ENCODE measurements at regions not wholly inside any gene's neighbourhood (a gene's known extent, or its start where the extent isn't known, plus 50 kb on each side); places are given as distances from the start of the nearest gene placed in this dataset.

DNA sequence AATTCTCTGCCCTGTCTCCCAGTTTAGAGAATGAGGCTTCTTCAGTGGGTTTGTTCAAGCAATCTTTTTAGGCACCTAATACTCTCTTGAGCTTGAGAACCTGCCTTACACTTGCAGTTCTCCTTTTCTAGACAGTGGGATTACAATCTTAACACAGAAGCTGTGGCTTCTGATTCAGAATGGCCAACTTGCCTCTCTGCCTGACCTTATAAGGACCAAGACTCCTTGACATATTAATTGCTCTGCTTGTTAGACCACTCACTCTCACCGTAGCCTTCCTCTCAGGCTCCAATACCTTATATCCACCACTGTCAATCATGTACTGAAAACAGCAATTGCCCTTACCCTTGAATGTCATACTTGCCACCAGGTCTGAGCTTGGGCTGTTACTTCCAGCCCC, 338.7 kb upstream of the MAOA start:
- TF ChIP-seq, protein P1, sequence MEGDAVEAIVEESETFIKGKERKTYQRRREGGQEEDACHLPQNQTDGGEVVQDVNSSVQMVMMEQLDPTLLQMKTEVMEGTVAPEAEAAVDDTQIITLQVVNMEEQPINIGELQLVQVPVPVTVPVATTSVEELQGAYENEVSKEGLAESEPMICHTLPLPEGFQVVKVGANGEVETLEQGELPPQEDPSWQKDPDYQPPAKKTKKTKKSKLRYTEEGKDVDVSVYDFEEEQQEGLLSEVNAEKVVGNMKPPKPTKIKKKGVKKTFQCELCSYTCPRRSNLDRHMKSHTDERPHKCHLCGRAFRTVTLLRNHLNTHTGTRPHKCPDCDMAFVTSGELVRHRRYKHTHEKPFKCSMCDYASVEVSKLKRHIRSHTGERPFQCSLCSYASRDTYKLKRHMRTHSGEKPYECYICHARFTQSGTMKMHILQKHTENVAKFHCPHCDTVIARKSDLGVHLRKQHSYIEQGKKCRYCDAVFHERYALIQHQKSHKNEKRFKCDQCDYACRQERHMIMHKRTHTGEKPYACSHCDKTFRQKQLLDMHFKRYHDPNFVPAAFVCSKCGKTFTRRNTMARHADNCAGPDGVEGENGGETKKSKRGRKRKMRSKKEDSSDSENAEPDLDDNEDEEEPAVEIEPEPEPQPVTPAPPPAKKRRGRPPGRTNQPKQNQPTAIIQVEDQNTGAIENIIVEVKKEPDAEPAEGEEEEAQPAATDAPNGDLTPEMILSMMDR (IDR thresholded peaks at IDR 0.05 in 4 of 5, conservative IDR thresholded peaks at IDR 0.05 in 1 of 5): no peak
- no peak for TF ChIP-seq POLR2A (IDR thresholded peaks at IDR 0.05)
